Naive thymus-derived CD4-positive, alpha-beta T cell (primary cell): ENCODE measurements at regions not wholly inside any gene's neighbourhood (a gene's known extent, or its start where the extent isn't known, plus 50 kb on each side); places are given as distances from the start of the nearest gene placed in this dataset.

ENCODE experiments used
- ATAC-seq: fragments of 150-1000 bp; cut with Tn5 transposase; 2 replicates; pipeline ENCODE4 v1.10.0; 2021; ENCODE audit warnings: mild to moderate bottlenecking, moderate library complexity
- CTCF ChIA-PET: fragments of 350-600 bp; sonication (Branson Sonifier 250); formaldehyde crosslinking; loops from one replicate; lab custom pipeline; 2021; ENCODE audit warnings: antibody characterized with exemption; lab: Charles Lee
- POLR2A ChIA-PET: fragments of 350-600 bp; sonication (Branson Sonifier 250); formaldehyde crosslinking; loops from one replicate; lab custom pipeline; 2021; ENCODE audit warnings: antibody characterized with exemption, inconsistent platforms; lab: Charles Lee
- DNase-seq, 9 donors: peaks; one replicate each; pipeline versions ENCODE4 v3.0.0 to v3.0.0-alpha.2; 2020 to 2022; ENCODE audit warnings: mixed read lengths in 1 of 9
- H3K27ac ChIP-seq: one replicate; pipeline ENCODE4 v1.7.0; 2013; ENCODE audit warnings: mild to moderate bottlenecking, low read depth, low read length, moderate library complexity
- H3K27me3 ChIP-seq, 2 donors: one replicate each; pipeline ENCODE4 v1.7.0; 2013; ENCODE audit warnings: low read length in 2 of 2, mild to moderate bottlenecking in 2 of 2, moderate library complexity in 2 of 2; ENCODE audit not compliant: control insufficient read depth in 2 of 2, insufficient read depth in 2 of 2
- H3K36me3 ChIP-seq, 3 experiments: 1 replicate in 2 of 3; 2 replicates in 1 of 3; pipeline ENCODE4 v1.7.0; 2013; ENCODE audit warnings: low read length in 3 of 3, mild to moderate bottlenecking in 3 of 3, moderate library complexity in 1 of 3; ENCODE audit not compliant: insufficient read depth in 3 of 3, control insufficient read depth in 2 of 3
- H3K4me1 ChIP-seq, 2 donors: one replicate each; pipeline ENCODE4 v1.7.0; 2013; ENCODE audit warnings: low read length in 2 of 2, mild to moderate bottlenecking in 2 of 2, moderate library complexity in 1 of 2; ENCODE audit not compliant: control insufficient read depth in 2 of 2, insufficient read depth in 2 of 2
- H3K4me3 ChIP-seq: 2 replicates; pipeline ENCODE4 v1.7.0; 2013; ENCODE audit warnings: mild to moderate bottlenecking, low read length
- H3K9me3 ChIP-seq, 3 experiments: 1 replicate in 2 of 3; 2 replicates in 1 of 3; pipeline ENCODE4 v1.7.0; 2013; ENCODE audit warnings: low read length in 3 of 3; ENCODE audit not compliant: control insufficient read depth in 2 of 3
- H3K27ac Mint-ChIP-seq, 9 donors: one replicate each; pipeline ENCODE4 v1.8.0; 2020 to 2022; ENCODE audit warnings: mixed read lengths in 9 of 9, mild to moderate bottlenecking in 8 of 9, moderate library complexity in 5 of 9, inconsistent platforms in 2 of 9
- H3K27me3 Mint-ChIP-seq, 5 donors: one replicate each; pipeline ENCODE4 v1.8.0; 2021 to 2022; ENCODE audit warnings: mixed read lengths in 5 of 5, mild to moderate bottlenecking in 1 of 5
- H3K36me3 Mint-ChIP-seq, 5 donors: one replicate each; pipeline ENCODE4 v1.8.0; 2020 to 2022; ENCODE audit warnings: mixed read lengths in 5 of 5, mild to moderate bottlenecking in 3 of 5, inconsistent platforms in 1 of 5
- H3K4me1 Mint-ChIP-seq, 7 donors: one replicate each; pipeline ENCODE4 v1.8.0; 2020 to 2022; ENCODE audit warnings: mixed read lengths in 7 of 7, mild to moderate bottlenecking in 3 of 7, inconsistent platforms in 1 of 7
- H3K4me3 Mint-ChIP-seq, 10 donors: one replicate each; pipeline ENCODE4 v1.8.0; 2020 to 2022; ENCODE audit warnings: mild to moderate bottlenecking in 10 of 10, mixed read lengths in 10 of 10, moderate library complexity in 6 of 10, inconsistent platforms in 2 of 10
- H3K9me3 Mint-ChIP-seq, 11 donors: one replicate each; pipeline ENCODE4 v1.8.0; 2020 to 2022; ENCODE audit warnings: mixed read lengths in 11 of 11, mild to moderate bottlenecking in 4 of 11, inconsistent platforms in 1 of 11, moderate library complexity in 1 of 11
- intact Hi-C, 2 donors: fragments of 100-400 bp; cut with micrococcal nuclease; formaldehyde crosslinking; loops; one replicate each; pipeline ENCODE4 v1.15.1; 2023

- no peak for ATAC-seq
- no peaks in the 10 kb centered on the region for H3K4me1 Mint-ChIP-seq
- no peaks in the 10 kb centered on the region for H3K36me3 ChIP-seq
- H3K4me3 Mint-ChIP-seq: no peak overlapping the region
- peaks cover 0 to 5% (median 0%) of the 10 kb centered on the region in 11 donors for H3K9me3 Mint-ChIP-seq
- H3K27ac Mint-ChIP-seq: no peak overlapping the region
- intact Hi-C loops: no loop called here
- POLR2A ChIA-PET: no interaction called here
- no peak overlapping the region for H3K4me3 ChIP-seq
- H3K27ac ChIP-seq: no peak overlapping the region
- peaks cover 9 to 31% (median 24%) of the 10 kb centered on the region in 5 donors for H3K27me3 Mint-ChIP-seq
- CTCF ChIA-PET: interaction anchor here (0.6 kb wide), 1 partner anchor 23 kb away, joined by 3 read pairs; no protein-coding TSS in a partner anchor
- H3K27me3 ChIP-seq: no peaks in the 10 kb centered on the region
- no peaks in the 10 kb centered on the region for H3K9me3 ChIP-seq
- no peak for DNase-seq
- no peaks in the 10 kb centered on the region for H3K4me1 ChIP-seq
- H3K36me3 Mint-ChIP-seq: no peaks in the 10 kb centered on the region
Measured at GRCh38 chr15:29890336-29891095, 68.2 kb upstream of the TJP1 start.

- intact Hi-C loops: no loop called here
- Mint-ChIP-seq H3K4me1 (no peaks in the 10 kb centered on the region), H3K27ac (no peak overlapping the region), H3K4me3 (no peak overlapping the region), H3K36me3 (no peaks in the 10 kb centered on the region), H3K9me3 (peaks cover 0 to 3% (median 0%) of the 10 kb centered on the region in 11 donors), H3K27me3 (peaks cover 9 to 32% (median 27%) of the 10 kb centered on the region in 5 donors)
- no peak overlapping the region for H3K4me3 ChIP-seq
- no peaks in the 10 kb centered on the region for H3K36me3 ChIP-seq
- ATAC-seq: no peak
- ChIA-PET POLR2A (no interaction called here), CTCF (no interaction called here)
- H3K9me3 ChIP-seq: no peaks in the 10 kb centered on the region
- H3K27ac ChIP-seq: no peak overlapping the region
- H3K4me1 ChIP-seq: no peaks in the 10 kb centered on the region
- no peak for DNase-seq
- peaks cover 0 to 3% of the 10 kb centered on the region in 2 donors for H3K27me3 ChIP-seq
Measured at GRCh38 chr15:29889542-29890329, 67.5 kb upstream of the TJP1 start.

- Mint-ChIP-seq H3K4me3 (no peak overlapping the region), H3K4me1 (no peaks in the 10 kb centered on the region), H3K36me3 (no peaks in the 10 kb centered on the region), H3K27ac (no peak overlapping the region), H3K9me3 (peaks cover 0 to 3% (median 0%) of the 10 kb centered on the region in 11 donors), H3K27me3 (peaks cover 17 to 40% (median 35%) of the 10 kb centered on the region in 5 donors)
- Histone ChIP-seq H3K27me3 (peaks cover 0 to 4% of the 10 kb centered on the region in 2 donors), H3K9me3 (no peaks in the 10 kb centered on the region), H3K27ac (no peak overlapping the region), H3K4me1 (no peaks in the 10 kb centered on the region), H3K4me3 (no peak overlapping the region), H3K36me3 (no peaks in the 10 kb centered on the region)
- intact Hi-C loops: no loop called here
- DNase-seq (no peak), ATAC-seq (no peak)
- ChIA-PET POLR2A (no interaction called here), CTCF (no interaction called here)
Measured at GRCh38 chr15:29888646-29889045, 66.4 kb upstream of the TJP1 start.

- H3K4me3 ChIP-seq: no peak overlapping the region
- POLR2A ChIA-PET: no interaction called here
- H3K4me3 Mint-ChIP-seq: no peak overlapping the region
- H3K36me3 ChIP-seq: no peaks in the 10 kb centered on the region
- intact Hi-C loops: no loop called here
- H3K27ac ChIP-seq: no peak overlapping the region
- DNase-seq (no peak), ATAC-seq (no peak)
- CTCF ChIA-PET: no interaction called here
- no peaks in the 10 kb centered on the region for H3K4me1 Mint-ChIP-seq
- H3K27me3 ChIP-seq: peaks cover 0 to 4% of the 10 kb centered on the region in 2 donors
- H3K36me3 Mint-ChIP-seq: no peaks in the 10 kb centered on the region
- peaks cover 0 to 3% (median 0%) of the 10 kb centered on the region in 11 donors for H3K9me3 Mint-ChIP-seq
- no peak overlapping the region for H3K27ac Mint-ChIP-seq
- peaks cover 20 to 39% (median 35%) of the 10 kb centered on the region in 5 donors for H3K27me3 Mint-ChIP-seq
- H3K4me1 ChIP-seq: no peaks in the 10 kb centered on the region
- H3K9me3 ChIP-seq: no peaks in the 10 kb centered on the region
Measured at GRCh38 chr15:29887721-29888120, 65.5 kb upstream of the TJP1 start.

- Histone ChIP-seq H3K4me3 (no peak overlapping the region), H3K4me1 (no peaks in the 10 kb centered on the region), H3K27ac (no peak overlapping the region), H3K36me3 (no peaks in the 10 kb centered on the region), H3K9me3 (no peaks in the 10 kb centered on the region), H3K27me3 (peaks cover 0 to 4% of the 10 kb centered on the region in 2 donors)
- ATAC-seq (no peak), DNase-seq (no peak)
- H3K27ac Mint-ChIP-seq: no peak overlapping the region
- no peaks in the 10 kb centered on the region for H3K36me3 Mint-ChIP-seq
- no peaks in the 10 kb centered on the region for H3K4me1 Mint-ChIP-seq
- H3K9me3 Mint-ChIP-seq: no peaks in the 10 kb centered on the region
- intact Hi-C loops: no loop called here
- peaks cover 19 to 59% (median 50%) of the 10 kb centered on the region in 5 donors for H3K27me3 Mint-ChIP-seq
- no peak overlapping the region for H3K4me3 Mint-ChIP-seq
- POLR2A ChIA-PET: no interaction called here
- CTCF ChIA-PET: no interaction called here
Measured at GRCh38 chr15:29885183-29885582, 62.9 kb upstream of the TJP1 start.

- intact Hi-C loops: no loop called here
- POLR2A ChIA-PET: no interaction called here
- no peak overlapping the region for H3K4me3 ChIP-seq
- CTCF ChIA-PET: no interaction called here
- no peak overlapping the region for H3K27ac Mint-ChIP-seq
- H3K9me3 ChIP-seq: no peaks in the 10 kb centered on the region
- H3K4me1 Mint-ChIP-seq: no peaks in the 10 kb centered on the region
- H3K27me3 Mint-ChIP-seq: peaks cover 10 to 59% (median 47%) of the 10 kb centered on the region in 5 donors
- H3K4me1 ChIP-seq: no peaks in the 10 kb centered on the region
- ATAC-seq (no peak), DNase-seq (no peak)
- peaks cover 0 to 7% of the 10 kb centered on the region in 2 donors for H3K27me3 ChIP-seq
- H3K4me3 Mint-ChIP-seq: no peak overlapping the region
- no peaks in the 10 kb centered on the region for H3K9me3 Mint-ChIP-seq
- no peaks in the 10 kb centered on the region for H3K36me3 Mint-ChIP-seq
- no peaks in the 10 kb centered on the region for H3K36me3 ChIP-seq
- H3K27ac ChIP-seq: no peak overlapping the region
Measured at GRCh38 chr15:29883126-29883525, 60.9 kb upstream of the TJP1 start.
